PC-3 (cell line): ENCODE measurements at regions not wholly inside any gene's neighbourhood (a gene's known extent, or its start where the extent isn't known, plus 50 kb on each side); places are given as distances from the start of the nearest gene placed in this dataset.
A peak's percentile ranks its signal among the peaks of the same experiment; 100 is the strongest.

Experiments
- ATAC-seq: fragments of 200-7000 bp; cut with Tn5 transposase; 2 replicates; pipeline ENCODE4 v1.9.1; 2020; ENCODE audit warnings: mild to moderate bottlenecking, moderate library complexity
- BruUV-seq: library from RNA; stranded (reverse); fragments of 400-500 nt; replicated peaks from 2 replicates; lab custom pipeline; 2021; lab: Mats Ljungman, UMichigan
- CTCF ChIA-PET: fragments of 300-600 bp; sonication (Branson Sonifier 250); formaldehyde crosslinking; loops from one replicate; lab custom pipeline; 2022; ENCODE audit warnings: antibody characterized with exemption; lab: Charles Lee
- POLR2A ChIA-PET: fragments of 300-600 bp; sonication (Branson Sonifier 250); formaldehyde crosslinking; loops from one replicate; lab custom pipeline; 2022; ENCODE audit warnings: antibody characterized with exemption; ENCODE audit not compliant: unreplicated experiment; lab: Charles Lee
- DNase-seq: peaks from one replicate; pipeline ENCODE4 v3.0.0-alpha.2; 2015
- H2AFZ ChIP-seq: fragments of 300-600 bp; sonication (generic); 2 replicates; pipeline ENCODE4 v1.6.0; 2016; ENCODE audit warnings: antibody characterized with exemption, low read length
- H3F3A ChIP-seq: fragments of 300-600 bp; sonication (generic); one replicate; pipeline ENCODE4 v1.6.0; 2017; ENCODE audit warnings: antibody characterized with exemption, low read length, control low read depth, mild to moderate bottlenecking; ENCODE audit not compliant: unreplicated experiment
- H3K27ac ChIP-seq: fragments of 300-600 bp; sonication (generic); 2 replicates; pipeline ENCODE4 v1.5.1; 2016; ENCODE audit warnings: mild to moderate bottlenecking, low read length
- H3K27me3 ChIP-seq: fragments of 300-600 bp; sonication (generic); 2 replicates; pipeline ENCODE4 v1.6.1; 2016; ENCODE audit warnings: low read length, mixed read lengths
- H3K36me3 ChIP-seq: fragments of 300-600 bp; sonication (generic); 2 replicates; pipeline ENCODE4 v1.6.1; 2016; ENCODE audit warnings: low read depth, mixed run types, low read length, mixed read lengths
- H3K4me1 ChIP-seq: fragments of 300-600 bp; sonication (generic); 2 replicates; pipeline ENCODE4 v1.5.1; 2016; ENCODE audit warnings: low read length; ENCODE audit not compliant: insufficient read depth
- H3K4me2 ChIP-seq: fragments of 300-600 bp; sonication (generic); 2 replicates; pipeline ENCODE4 v1.6.0; 2016; ENCODE audit warnings: low read length
- H3K4me3 ChIP-seq: fragments of 300-600 bp; sonication (generic); 2 replicates; pipeline ENCODE4 v1.5.1; 2016; ENCODE audit warnings: mild to moderate bottlenecking, low read length, mixed read lengths
- H3K79me2 ChIP-seq: fragments of 300-600 bp; sonication (generic); 2 replicates; pipeline ENCODE4 v1.6.1; 2017; ENCODE audit warnings: low read length, mixed read lengths
- H3K9ac ChIP-seq: fragments of 300-600 bp; sonication (generic); 2 replicates; pipeline ENCODE4 v1.6.0; 2016; ENCODE audit warnings: mild to moderate bottlenecking, low read length
- H3K9me2 ChIP-seq: fragments of 300-600 bp; sonication (generic); replicated peaks from 2 replicates; pipeline ENCODE4 v1.6.1; 2016; ENCODE audit warnings: mixed run types, low read length, mixed read lengths
- H3K9me3 ChIP-seq: fragments of 300-600 bp; sonication (generic); 2 replicates; pipeline ENCODE4 v1.6.1; 2016; ENCODE audit warnings: low read length, mixed read lengths
- H4K20me1 ChIP-seq: fragments of 300-600 bp; sonication (generic); 2 replicates; pipeline ENCODE4 v1.6.1; 2016; ENCODE audit warnings: low read length, mixed read lengths
- CTCF ChIP-seq: fragments of 300-600 bp; sonication (generic); conservative IDR thresholded peaks from 2 replicates; pipeline ENCODE4 v1.5.1; 2017; ENCODE audit warnings: antibody characterized with exemption, low read depth, mild to moderate bottlenecking, low read length
- EZH2 ChIP-seq: fragments of 300-600 bp; sonication (generic); IDR thresholded peaks from one replicate; pipeline ENCODE4 v1.6.1; 2017; ENCODE audit warnings: antibody characterized with exemption, mild to moderate bottlenecking, low read length; ENCODE audit not compliant: unreplicated experiment
- EZH2phosphoT487 ChIP-seq: fragments of 300-600 bp; sonication (generic); IDR thresholded peaks from 2 replicates; pipeline ENCODE4 v1.6.1; 2018; ENCODE audit warnings: mild to moderate bottlenecking, antibody characterized with exemption, low read length, borderline replicate concordance
- intact Hi-C: fragments of 100-400 bp; cut with micrococcal nuclease; formaldehyde crosslinking; loops from 2 replicates; pipeline ENCODE4 v1.9.0; 2023

- ChIA-PET CTCF (interaction anchor here (0.8 kb wide), 1 partner anchor 111 kb away, joined by 4 read pairs; no protein-coding TSS in a partner anchor), POLR2A (no interaction called here)
- BruUV-seq = no TSS peak
Observed at GRCh38 chr18:66993492-66993891, 389.6 kb upstream of the CDH19 start.

GRCh38 chr18:66990909-66991308 lies 387.0 kb upstream of the CDH19 start:
- Histone ChIP-seq H3K9me3 (no peaks in the 10 kb centered on the region), H3K4me1 (peaks cover 24% of the 10 kb centered on the region), H3F3A (no peaks in the 10 kb centered on the region), H3K36me3 (no peaks in the 10 kb centered on the region), H2AFZ (no peak overlapping the region), H3K27ac (no peak overlapping the region), H3K9me2 (no peaks in the 10 kb centered on the region), H3K9ac (no peak overlapping the region), H3K27me3 (no peaks in the 10 kb centered on the region), H3K4me3 (no peak overlapping the region), H3K79me2 (no peaks in the 10 kb centered on the region), H3K4me2 (no peak overlapping the region), H4K20me1 (no peaks in the 10 kb centered on the region)
- ChIA-PET CTCF (no interaction called here), POLR2A (no interaction called here)
- DNase-seq (no peak), ATAC-seq (no peak)
- no TSS peak for BruUV-seq
- TF ChIP-seq EZH2phosphoT487 = no peak
- no peak for TF ChIP-seq EZH2
- 0 out of 2 replicates have a peak, but pooled peaks have one; percentile 17 for TF ChIP-seq CTCF
- intact Hi-C loops = no loop called here

More at GRCh38 chr18:66993492-66993891, 389.6 kb upstream of the CDH19 start:
- H3K4me3 ChIP-seq = no peak overlapping the region
- H3K4me1 ChIP-seq = peaks cover 24% of the 10 kb centered on the region
- ATAC-seq = peak; percentile 75
- intact Hi-C loops = no loop called here
- H3K79me2 ChIP-seq = no peaks in the 10 kb centered on the region
- H3K27ac ChIP-seq = no peak overlapping the region
- TF ChIP-seq EZH2 = no peak
- TF ChIP-seq CTCF = no peak
- TF ChIP-seq EZH2phosphoT487 = no peak
- H2AFZ ChIP-seq = no peak overlapping the region
- no peaks in the 10 kb centered on the region for H4K20me1 ChIP-seq
- H3K36me3 ChIP-seq = no peaks in the 10 kb centered on the region
- peak; percentile 87 for DNase-seq
- H3F3A ChIP-seq = no peaks in the 10 kb centered on the region
- H3K4me2 ChIP-seq = peak overlapping the region; percentile 29; the same call in 1 of the 2 replicates
- H3K9me2 ChIP-seq = no peaks in the 10 kb centered on the region
- H3K9me3 ChIP-seq = no peaks in the 10 kb centered on the region
- no peak overlapping the region for H3K9ac ChIP-seq
- H3K27me3 ChIP-seq = no peaks in the 10 kb centered on the region

- no peaks in the 10 kb centered on the region for H3F3A ChIP-seq
- ATAC-seq = no peak
- no peak overlapping the region for H2AFZ ChIP-seq
- H3K4me3 ChIP-seq = no peak overlapping the region
- BruUV-seq = no TSS peak
- no peaks in the 10 kb centered on the region for H3K79me2 ChIP-seq
- ChIA-PET POLR2A (no interaction called here), CTCF (no interaction called here)
- intact Hi-C loops = no loop called here
- H3K9me2 ChIP-seq = no peaks in the 10 kb centered on the region
- no peaks in the 10 kb centered on the region for H3K27me3 ChIP-seq
- DNase-seq = no peak
- H3K4me1 ChIP-seq = no peaks in the 10 kb centered on the region
- no peaks in the 10 kb centered on the region for H4K20me1 ChIP-seq
- H3K4me2 ChIP-seq = no peak overlapping the region
- TF ChIP-seq EZH2phosphoT487 = no peak
- no peak for TF ChIP-seq CTCF
- no peak for TF ChIP-seq EZH2
- no peaks in the 10 kb centered on the region for H3K36me3 ChIP-seq
- no peak overlapping the region for H3K9ac ChIP-seq
- H3K27ac ChIP-seq = no peak overlapping the region
- no peaks in the 10 kb centered on the region for H3K9me3 ChIP-seq
Observed at GRCh38 chr18:66979009-66979408, 375.1 kb upstream of the CDH19 start.
